ENCODE measurements at regions not wholly inside any gene's neighbourhood (a gene's known extent, or its start where the extent isn't known, plus 50 kb on each side); places are given as distances from the start of the nearest gene placed in this dataset.

DNA sequence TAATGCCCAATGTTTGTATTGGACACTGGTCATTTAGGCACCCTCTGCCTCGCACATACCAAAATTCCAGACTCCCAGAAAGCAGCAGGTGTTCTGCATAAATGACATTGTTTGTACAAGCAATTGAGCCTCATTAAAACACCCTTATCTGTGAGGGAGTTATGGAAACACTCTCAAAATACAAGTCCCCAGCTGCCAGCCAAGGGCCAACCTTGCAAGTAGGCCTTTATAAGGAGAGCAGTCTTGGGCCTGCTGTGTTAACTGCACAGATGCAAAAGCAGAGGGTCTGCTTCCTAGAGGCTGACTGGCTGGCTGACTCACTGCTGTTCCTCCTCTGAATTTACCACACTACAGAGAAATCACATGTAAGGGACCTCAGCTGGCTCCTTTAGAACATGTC lies 150.4 kb upstream of the HMGN3 start:
- CTCF ChIA-PET: interaction anchor here (1.2 to 1.3 kb wide), 3 partner anchors 11 to 82 kb away, joined by 4 to 5 read pairs (median 4); no protein-coding TSS in a partner anchor
- no peaks in the 10 kb centered on the region for H3K27me3 ChIP-seq (ENCODE audit: insufficient read depth)
- no peak for DNase-seq
- no peaks in the 10 kb centered on the region for H3K9me3 ChIP-seq
- no peaks in the 10 kb centered on the region for H4K20me1 ChIP-seq (ENCODE audit: insufficient read depth)
- H3K4me3 ChIP-seq (ENCODE audit: low read depth in 2 of 2, low read length in 1 of 2): no peak overlapping the region
- H3K4me1 ChIP-seq (ENCODE audit: control insufficient read depth in 1 of 2, insufficient read depth in 2 of 2, low read depth in 1 of 2, low read length in 1 of 2): no peaks in the 10 kb centered on the region
- no peak overlapping the region for H3K9ac ChIP-seq
- POLR2A ChIA-PET: no interaction called here
- no peaks in the 10 kb centered on the region for H3K9me2 ChIP-seq
- H2AFZ ChIP-seq (ENCODE audit: low read depth): no peak overlapping the region
- WGBS (ENCODE audit: low lambda C conversion rate): 38% methylated on average over 1 of the region's 1 CpG
- TF ChIP-seq YY1 (IDR thresholded peaks at IDR 0.05; ENCODE audit: low read depth): no peak
- TF ChIP-seq, protein P1, sequence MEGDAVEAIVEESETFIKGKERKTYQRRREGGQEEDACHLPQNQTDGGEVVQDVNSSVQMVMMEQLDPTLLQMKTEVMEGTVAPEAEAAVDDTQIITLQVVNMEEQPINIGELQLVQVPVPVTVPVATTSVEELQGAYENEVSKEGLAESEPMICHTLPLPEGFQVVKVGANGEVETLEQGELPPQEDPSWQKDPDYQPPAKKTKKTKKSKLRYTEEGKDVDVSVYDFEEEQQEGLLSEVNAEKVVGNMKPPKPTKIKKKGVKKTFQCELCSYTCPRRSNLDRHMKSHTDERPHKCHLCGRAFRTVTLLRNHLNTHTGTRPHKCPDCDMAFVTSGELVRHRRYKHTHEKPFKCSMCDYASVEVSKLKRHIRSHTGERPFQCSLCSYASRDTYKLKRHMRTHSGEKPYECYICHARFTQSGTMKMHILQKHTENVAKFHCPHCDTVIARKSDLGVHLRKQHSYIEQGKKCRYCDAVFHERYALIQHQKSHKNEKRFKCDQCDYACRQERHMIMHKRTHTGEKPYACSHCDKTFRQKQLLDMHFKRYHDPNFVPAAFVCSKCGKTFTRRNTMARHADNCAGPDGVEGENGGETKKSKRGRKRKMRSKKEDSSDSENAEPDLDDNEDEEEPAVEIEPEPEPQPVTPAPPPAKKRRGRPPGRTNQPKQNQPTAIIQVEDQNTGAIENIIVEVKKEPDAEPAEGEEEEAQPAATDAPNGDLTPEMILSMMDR (IDR thresholded peaks at IDR 0.05): no peak
- no peak for TF ChIP-seq SMC3 (IDR thresholded peaks at IDR 0.05; ENCODE audit: low read depth, low read length)
- no peak for TF ChIP-seq RFX5 (IDR thresholded peaks at IDR 0.05; ENCODE audit: low read length)
- TF ChIP-seq GATA2 (CRISPR knock-in tag; IDR thresholded peaks at IDR 0.05): no peak
- no peak for TF ChIP-seq EZH2phosphoT487 (IDR thresholded peaks at IDR 0.05; ENCODE audit: borderline replicate concordance, low read depth)
- TF ChIP-seq JUND (IDR thresholded peaks at IDR 0.05): no peak
- no peak for TF ChIP-seq TAF1 (IDR thresholded peaks at IDR 0.05; ENCODE audit: borderline replicate concordance, low read depth, low read length)
- TF ChIP-seq, protein P2, sequence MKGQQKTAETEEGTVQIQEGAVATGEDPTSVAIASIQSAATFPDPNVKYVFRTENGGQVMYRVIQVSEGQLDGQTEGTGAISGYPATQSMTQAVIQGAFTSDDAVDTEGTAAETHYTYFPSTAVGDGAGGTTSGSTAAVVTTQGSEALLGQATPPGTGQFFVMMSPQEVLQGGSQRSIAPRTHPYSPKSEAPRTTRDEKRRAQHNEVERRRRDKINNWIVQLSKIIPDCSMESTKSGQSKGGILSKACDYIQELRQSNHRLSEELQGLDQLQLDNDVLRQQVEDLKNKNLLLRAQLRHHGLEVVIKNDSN (IDR thresholded peaks at IDR 0.05; ENCODE audit: borderline replicate concordance, low read depth): no peak
- no peak for TF ChIP-seq MXI1 (IDR thresholded peaks at IDR 0.05; ENCODE audit: low read depth, low read length)
- TF ChIP-seq, protein P3, sequence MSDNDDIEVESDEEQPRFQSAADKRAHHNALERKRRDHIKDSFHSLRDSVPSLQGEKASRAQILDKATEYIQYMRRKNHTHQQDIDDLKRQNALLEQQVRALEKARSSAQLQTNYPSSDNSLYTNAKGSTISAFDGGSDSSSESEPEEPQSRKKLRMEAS (IDR thresholded peaks at IDR 0.05; ENCODE audit: low read depth): no peak
- TF ChIP-seq FOXJ3 (CRISPR knock-in tag; IDR thresholded peaks at IDR 0.05): no peak
- TF ChIP-seq TCF12 (IDR thresholded peaks at IDR 0.05): no peak
- no peak for TF ChIP-seq TEAD4 (IDR thresholded peaks at IDR 0.05; ENCODE audit: borderline replicate concordance, insufficient read depth)
- TF ChIP-seq, protein P4, sequence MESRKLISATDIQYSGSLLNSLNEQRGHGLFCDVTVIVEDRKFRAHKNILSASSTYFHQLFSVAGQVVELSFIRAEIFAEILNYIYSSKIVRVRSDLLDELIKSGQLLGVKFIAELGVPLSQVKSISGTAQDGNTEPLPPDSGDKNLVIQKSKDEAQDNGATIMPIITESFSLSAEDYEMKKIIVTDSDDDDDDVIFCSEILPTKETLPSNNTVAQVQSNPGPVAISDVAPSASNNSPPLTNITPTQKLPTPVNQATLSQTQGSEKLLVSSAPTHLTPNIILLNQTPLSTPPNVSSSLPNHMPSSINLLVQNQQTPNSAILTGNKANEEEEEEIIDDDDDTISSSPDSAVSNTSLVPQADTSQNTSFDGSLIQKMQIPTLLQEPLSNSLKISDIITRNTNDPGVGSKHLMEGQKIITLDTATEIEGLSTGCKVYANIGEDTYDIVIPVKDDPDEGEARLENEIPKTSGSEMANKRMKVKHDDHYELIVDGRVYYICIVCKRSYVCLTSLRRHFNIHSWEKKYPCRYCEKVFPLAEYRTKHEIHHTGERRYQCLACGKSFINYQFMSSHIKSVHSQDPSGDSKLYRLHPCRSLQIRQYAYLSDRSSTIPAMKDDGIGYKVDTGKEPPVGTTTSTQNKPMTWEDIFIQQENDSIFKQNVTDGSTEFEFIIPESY (IDR thresholded peaks at IDR 0.05; ENCODE audit: borderline replicate concordance, low read depth): no peak
- no peaks in the 10 kb centered on the region for H3K36me3 ChIP-seq (replicated peaks in 1 of 2; ENCODE audit: control insufficient read depth in 1 of 2, insufficient read depth in 2 of 2, low read length in 1 of 2)
- no peaks in the 10 kb centered on the region for H3F3A ChIP-seq (replicated peaks; ENCODE audit: insufficient read depth)
- H3K4me2 ChIP-seq: no peak overlapping the region
- H3K79me2 ChIP-seq (ENCODE audit: insufficient read depth): no peaks in the 10 kb centered on the region
- no peak overlapping the region for H3K27ac ChIP-seq (ENCODE audit: low read depth in 2 of 2, low read length in 1 of 2)

All from SK-N-SH (cell line).